Endothelial cell (in vitro differentiated cells): ENCODE measurements at regions not wholly inside any gene's neighbourhood (a gene's known extent, or its start where the extent isn't known, plus 50 kb on each side); places are given as distances from the start of the nearest gene placed in this dataset.

ENCODE experiments used
- DNase-seq: peaks from one replicate; pipeline ENCODE4 v3.0.0; 2021; ENCODE audit warnings: low spot score
- H3K27ac Mint-ChIP-seq: one replicate; pipeline ENCODE4 v1.8.0; 2021; ENCODE audit warnings: mixed read lengths, inconsistent platforms; ENCODE audit not compliant: unreplicated experiment
- H3K27me3 Mint-ChIP-seq: one replicate; pipeline ENCODE4 v1.8.0; 2021; ENCODE audit warnings: mild to moderate bottlenecking, moderate library complexity, mixed read lengths, inconsistent platforms; ENCODE audit not compliant: unreplicated experiment
- H3K36me3 Mint-ChIP-seq: one replicate; pipeline ENCODE4 v1.8.0; 2021; ENCODE audit warnings: mild to moderate bottlenecking, low read depth, mixed read lengths, inconsistent platforms; ENCODE audit not compliant: unreplicated experiment
- H3K4me1 Mint-ChIP-seq: one replicate; pipeline ENCODE4 v1.8.0; 2021; ENCODE audit warnings: mild to moderate bottlenecking, mixed read lengths, inconsistent platforms; ENCODE audit not compliant: unreplicated experiment
- H3K4me3 Mint-ChIP-seq: one replicate; pipeline ENCODE4 v1.8.0; 2021; ENCODE audit warnings: mild to moderate bottlenecking, mixed read lengths, inconsistent platforms; ENCODE audit not compliant: unreplicated experiment
- H3K9me3 Mint-ChIP-seq: one replicate; pipeline ENCODE4 v1.8.0; 2021; ENCODE audit warnings: mixed read lengths, inconsistent platforms; ENCODE audit not compliant: unreplicated experiment
- TF ChIP-seq, protein P1 (sequence below): fragments of 200-600 bp; sonication (generic); IDR thresholded peaks from one replicate; pipeline ENCODE4 v1.5.0; 2021; ENCODE audit warnings: antibody characterized with exemption; ENCODE audit not compliant: unreplicated experiment

DNA sequence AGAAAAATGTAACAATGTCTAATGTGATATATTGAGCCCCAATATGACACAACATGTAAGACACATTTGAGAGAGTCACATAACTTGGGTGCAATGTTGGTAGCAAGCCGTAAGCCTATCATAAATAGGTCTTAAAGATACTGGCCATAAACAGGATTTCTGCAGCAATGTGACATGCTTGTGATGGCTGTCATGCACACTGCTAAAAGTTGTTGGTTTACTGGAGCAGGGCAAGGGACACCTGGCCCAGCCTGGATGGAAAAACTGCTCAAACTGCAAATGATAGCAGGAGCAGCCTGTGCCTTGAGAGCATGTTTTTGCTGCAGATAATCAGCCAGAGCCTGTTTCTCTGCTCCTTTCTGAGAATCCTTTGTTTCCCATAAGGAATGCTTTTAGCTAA is 136.7 kb upstream of the ZNF91 start:
- no peaks in the 10 kb centered on the region for H3K4me1 Mint-ChIP-seq
- TF ChIP-seq, protein P1, sequence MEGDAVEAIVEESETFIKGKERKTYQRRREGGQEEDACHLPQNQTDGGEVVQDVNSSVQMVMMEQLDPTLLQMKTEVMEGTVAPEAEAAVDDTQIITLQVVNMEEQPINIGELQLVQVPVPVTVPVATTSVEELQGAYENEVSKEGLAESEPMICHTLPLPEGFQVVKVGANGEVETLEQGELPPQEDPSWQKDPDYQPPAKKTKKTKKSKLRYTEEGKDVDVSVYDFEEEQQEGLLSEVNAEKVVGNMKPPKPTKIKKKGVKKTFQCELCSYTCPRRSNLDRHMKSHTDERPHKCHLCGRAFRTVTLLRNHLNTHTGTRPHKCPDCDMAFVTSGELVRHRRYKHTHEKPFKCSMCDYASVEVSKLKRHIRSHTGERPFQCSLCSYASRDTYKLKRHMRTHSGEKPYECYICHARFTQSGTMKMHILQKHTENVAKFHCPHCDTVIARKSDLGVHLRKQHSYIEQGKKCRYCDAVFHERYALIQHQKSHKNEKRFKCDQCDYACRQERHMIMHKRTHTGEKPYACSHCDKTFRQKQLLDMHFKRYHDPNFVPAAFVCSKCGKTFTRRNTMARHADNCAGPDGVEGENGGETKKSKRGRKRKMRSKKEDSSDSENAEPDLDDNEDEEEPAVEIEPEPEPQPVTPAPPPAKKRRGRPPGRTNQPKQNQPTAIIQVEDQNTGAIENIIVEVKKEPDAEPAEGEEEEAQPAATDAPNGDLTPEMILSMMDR, result no peak
- no peak for DNase-seq
- no peak overlapping the region for H3K4me3 Mint-ChIP-seq
- H3K9me3 Mint-ChIP-seq, result peaks cover 47% of the 10 kb centered on the region
- H3K27me3 Mint-ChIP-seq, result peaks cover 2% of the 10 kb centered on the region
- H3K36me3 Mint-ChIP-seq, result peaks cover 22% of the 10 kb centered on the region
- H3K27ac Mint-ChIP-seq, result no peak overlapping the region

DNA sequence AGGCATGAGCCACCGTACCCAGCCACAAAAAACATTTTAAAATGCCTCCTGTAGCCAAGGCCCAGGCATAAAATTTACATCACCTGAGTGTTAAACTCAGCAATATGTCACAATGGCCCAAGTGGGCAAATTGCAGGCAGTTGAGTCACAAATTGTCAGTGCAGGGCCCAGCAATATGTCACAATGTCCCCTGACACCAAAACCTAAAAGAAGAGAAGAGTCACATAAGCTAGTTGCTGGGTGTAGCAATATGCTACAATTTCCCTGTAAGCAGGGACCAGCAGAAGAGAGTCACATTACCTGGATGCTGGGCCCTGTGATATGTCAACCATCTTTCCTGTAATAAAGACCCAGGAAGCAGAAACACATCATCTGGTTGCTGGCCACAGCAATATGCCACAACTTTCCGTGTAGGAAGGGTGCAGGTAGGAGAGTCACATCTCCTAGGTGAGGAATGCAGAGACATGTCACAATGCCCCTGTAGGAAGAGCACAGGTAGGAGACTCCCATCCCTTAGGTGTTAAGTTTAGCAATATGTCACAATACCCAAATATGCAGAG is 136.0 kb upstream of the ZNF91 start:
- no peak for DNase-seq
- TF ChIP-seq, protein P1, result no peak
- peaks cover 22% of the 10 kb centered on the region for H3K36me3 Mint-ChIP-seq
- no peak overlapping the region for H3K27ac Mint-ChIP-seq
- H3K4me3 Mint-ChIP-seq, result no peak overlapping the region
- no peaks in the 10 kb centered on the region for H3K4me1 Mint-ChIP-seq
- peaks cover 2% of the 10 kb centered on the region for H3K27me3 Mint-ChIP-seq
- peaks cover 43% of the 10 kb centered on the region for H3K9me3 Mint-ChIP-seq

DNA sequence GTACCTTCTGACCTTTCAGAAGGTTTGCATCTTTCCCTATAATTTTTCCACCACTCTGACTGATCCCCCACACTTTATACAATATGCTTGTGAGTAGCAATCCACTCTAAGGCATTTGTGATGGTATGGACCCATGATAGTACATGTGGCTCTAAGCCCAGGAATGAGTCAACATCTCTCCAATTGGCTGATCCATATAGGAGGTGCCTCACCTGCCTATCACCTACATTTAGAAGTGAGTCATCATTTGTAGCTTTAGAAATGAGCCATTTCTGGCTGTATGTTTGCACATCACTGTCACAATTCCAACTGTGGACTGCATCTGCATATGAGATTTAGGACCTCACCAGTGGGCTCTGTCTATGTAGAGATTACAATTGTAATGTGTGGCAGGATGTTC is 133.1 kb upstream of the ZNF91 start:
- H3K36me3 Mint-ChIP-seq, result peaks cover 11% of the 10 kb centered on the region
- H3K9me3 Mint-ChIP-seq, result peaks cover 29% of the 10 kb centered on the region
- H3K27me3 Mint-ChIP-seq, result peaks cover 2% of the 10 kb centered on the region
- H3K4me3 Mint-ChIP-seq, result no peak overlapping the region
- TF ChIP-seq, protein P1, result no peak
- no peaks in the 10 kb centered on the region for H3K4me1 Mint-ChIP-seq
- H3K27ac Mint-ChIP-seq, result no peak overlapping the region
- DNase-seq, result no peak

DNA sequence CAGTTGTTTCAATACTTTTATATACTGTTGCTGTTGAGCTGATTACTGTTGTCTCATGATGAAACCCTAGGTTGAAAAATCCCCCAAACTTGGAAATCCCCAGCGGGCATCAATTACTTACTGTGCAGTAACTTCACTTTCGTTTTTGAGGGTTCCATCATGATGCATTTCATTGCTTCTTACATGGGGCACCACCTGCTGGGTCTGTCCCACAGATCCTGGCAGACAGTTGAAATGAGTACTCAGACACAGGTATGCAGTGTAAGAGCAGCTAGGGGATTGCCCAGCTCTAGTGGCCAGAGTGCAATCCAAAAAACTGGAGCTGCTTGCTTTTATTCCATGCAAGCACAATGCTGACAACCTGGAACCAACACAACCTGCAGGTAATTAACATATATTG is 132.5 kb upstream of the ZNF91 start:
- Mint-ChIP-seq H3K9me3 (peaks cover 29% of the 10 kb centered on the region), H3K36me3 (peaks cover 11% of the 10 kb centered on the region)

DNA sequence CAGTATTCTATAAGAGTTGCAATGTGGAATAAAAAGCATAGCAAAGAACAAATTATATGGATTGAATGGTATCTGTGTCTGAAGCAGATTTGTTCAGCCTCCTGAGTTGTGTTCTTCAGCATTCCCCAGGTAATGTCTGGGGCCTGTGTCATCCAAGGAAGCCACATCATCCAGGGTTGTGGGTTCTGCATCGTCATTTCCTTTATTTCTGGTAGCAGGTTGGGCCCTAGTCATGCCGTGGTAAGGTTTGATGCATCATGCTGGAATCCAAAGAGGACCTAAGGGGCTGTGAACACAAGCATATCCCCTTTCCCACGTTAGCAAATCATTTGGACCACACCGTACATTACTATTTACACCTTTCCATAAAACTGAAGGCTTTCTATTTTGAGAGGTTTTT is 131.0 kb upstream of the ZNF91 start:
- Mint-ChIP-seq H3K4me3 (no peak overlapping the region), H3K4me1 (no peaks in the 10 kb centered on the region), H3K27me3 (peaks cover 2% of the 10 kb centered on the region), H3K36me3 (peaks cover 11% of the 10 kb centered on the region), H3K9me3 (peaks cover 24% of the 10 kb centered on the region), H3K27ac (no peak overlapping the region)
- TF ChIP-seq, protein P1, result no peak
- no peak for DNase-seq

More for the DNA sequence above, 132.5 kb upstream of the ZNF91 start:
- DNase-seq, result no peak
- H3K4me3 Mint-ChIP-seq, result no peak overlapping the region
- TF ChIP-seq, protein P1, result no peak
- peaks cover 2% of the 10 kb centered on the region for H3K27me3 Mint-ChIP-seq
- no peak overlapping the region for H3K27ac Mint-ChIP-seq
- H3K4me1 Mint-ChIP-seq, result no peaks in the 10 kb centered on the region
